NK-92 treated with Interleukin-12 subunit alpha and Interleukin-12 subunit beta, amount 100 ng/mL, for 24 hours (cell line): ENCODE measurements at regions not wholly inside any gene's neighbourhood (a gene's known extent, or its start where the extent isn't known, plus 50 kb on each side); places are given as distances from the start of the nearest gene placed in this dataset.

ENCODE experiments used
- DNase-seq: peaks from one replicate; lab custom pipeline; 2025; lab: John Stamatoyannopoulos, UW

DNA sequence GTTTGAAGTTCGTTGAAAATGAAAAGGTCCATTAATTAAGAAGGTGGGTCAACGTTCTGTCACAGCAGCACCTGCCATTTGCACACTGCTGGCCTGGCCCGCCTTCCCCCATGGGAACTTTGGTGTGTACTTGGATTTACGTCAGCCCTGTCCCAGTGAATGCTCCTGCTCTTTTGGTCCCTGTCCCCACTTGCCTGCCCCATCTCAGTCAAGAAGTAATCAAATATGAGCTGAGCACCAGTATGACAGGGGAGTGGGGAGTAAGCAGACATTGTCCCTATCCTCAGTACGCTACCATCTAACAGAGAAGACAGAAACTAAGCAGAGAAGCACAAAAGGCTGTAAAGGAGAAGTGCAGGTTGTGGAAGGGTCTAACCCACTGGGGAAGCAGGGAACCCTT lies 65.1 kb downstream of the SLC4A3 start:
- DNase-seq: no peak

- DNase-seq: no peak
Measured at GRCh38 chr2:219695145-219695709, 67.8 kb downstream of the SLC4A3 start.

DNA sequence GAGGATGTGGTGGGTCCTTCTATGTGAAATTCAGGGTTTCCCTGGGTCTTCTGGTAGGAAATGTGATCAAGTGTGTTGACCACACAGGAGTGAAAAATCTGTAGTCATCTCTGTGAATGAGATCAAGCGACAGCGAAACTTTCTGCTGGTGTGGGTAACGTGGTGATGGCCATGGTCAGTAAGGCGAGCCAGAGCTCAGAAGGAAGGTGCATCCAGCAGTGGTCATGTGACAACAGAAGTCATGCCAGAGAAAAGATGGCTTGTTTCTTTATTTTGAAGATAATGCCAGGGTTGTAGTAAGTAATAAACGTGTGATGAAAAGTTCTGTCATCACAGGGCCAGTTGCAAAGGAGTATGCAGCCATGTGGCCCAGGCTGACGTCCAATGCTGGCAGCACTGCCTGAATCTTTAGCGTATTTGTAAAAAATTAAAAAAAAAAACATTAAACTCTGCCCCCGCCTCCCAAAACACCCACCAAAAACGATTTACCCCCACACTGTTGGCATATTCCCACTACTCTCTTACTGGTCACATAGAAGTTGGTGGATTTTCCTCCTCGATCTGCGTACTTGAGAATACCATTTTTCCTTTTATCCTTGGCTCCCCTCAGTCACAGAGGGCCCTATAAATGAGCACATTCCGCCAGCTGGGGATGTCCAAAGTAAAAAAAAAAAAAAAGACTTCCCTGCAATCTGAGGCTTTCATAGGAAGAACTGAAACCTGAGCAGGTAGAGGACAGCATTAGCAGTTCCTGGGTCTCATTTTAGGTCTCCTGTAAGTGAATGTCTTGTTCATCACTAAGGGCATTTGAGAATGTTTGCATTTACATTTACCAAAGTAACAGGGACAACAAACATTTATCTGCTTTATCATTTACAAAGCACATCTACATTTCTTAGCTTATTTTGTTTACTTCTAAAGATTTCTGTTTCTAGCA lies 70.6 kb downstream of the SLC4A3 start:
- no peak for DNase-seq

DNA sequence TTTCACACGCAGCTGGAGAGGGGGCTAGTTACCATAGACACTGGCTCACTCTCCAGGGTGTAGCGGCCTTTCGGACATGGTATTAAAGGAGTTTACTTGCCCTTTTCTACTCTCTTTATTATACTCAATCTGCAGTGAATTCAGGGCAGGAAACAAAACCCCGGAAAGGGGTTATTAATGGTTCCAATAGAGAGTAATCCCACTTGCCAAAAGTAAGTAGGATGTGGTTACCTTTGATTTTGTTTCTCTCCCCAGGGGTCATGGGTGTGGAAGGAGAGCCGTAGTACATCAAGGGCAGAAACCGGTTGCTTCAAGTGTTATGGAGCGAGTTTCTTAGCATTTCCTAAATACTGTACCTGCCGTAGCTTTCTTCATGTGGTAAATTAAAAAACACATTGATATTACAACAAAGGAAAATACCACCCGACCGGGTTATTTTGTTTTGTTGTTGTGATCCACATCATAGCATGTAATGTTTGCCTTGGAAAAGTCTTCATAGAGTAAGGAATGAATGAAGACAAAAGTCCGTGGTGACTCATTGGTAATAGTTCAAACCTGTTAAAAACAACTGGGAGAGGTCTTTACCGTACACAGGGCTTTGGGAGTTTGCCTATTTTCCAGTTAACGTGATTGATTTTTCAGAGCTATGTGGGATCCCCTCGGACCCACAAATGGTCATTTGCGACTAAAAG lies 71.5 kb downstream of the SLC4A3 start:
- no peak for DNase-seq

DNA sequence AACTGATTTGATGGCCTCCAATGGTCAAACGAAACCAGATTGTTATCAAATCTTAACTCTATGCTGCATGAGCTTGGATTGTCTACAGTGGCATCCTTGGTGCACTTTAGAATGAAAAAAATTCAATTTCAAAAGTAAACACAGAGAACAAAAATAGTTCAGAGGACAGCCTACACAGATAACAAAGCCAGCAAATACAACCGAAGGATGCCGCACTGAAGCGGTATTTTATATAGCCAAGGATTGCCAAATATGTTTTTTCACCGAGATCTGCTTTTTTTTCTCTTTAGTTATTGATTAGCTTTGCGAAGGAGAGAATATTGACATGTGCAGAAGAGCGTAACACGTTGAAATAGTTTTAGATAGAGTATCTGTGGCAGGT lies 72.0 kb downstream of the SLC4A3 start:
- no peak for DNase-seq

- no peak for DNase-seq
Measured at GRCh38 chr2:219701847-219702634, 74.6 kb downstream of the SLC4A3 start.

GRCh38 chr2:219702796-219703545 lies 75.5 kb downstream of the SLC4A3 start:
- no peak for DNase-seq

GRCh38 chr2:219704878-219705277 lies 77.4 kb downstream of the SLC4A3 start:
- DNase-seq: no peak

GRCh38 chr2:219706823-219707281 lies 79.4 kb downstream of the SLC4A3 start:
- no peak for DNase-seq

DNA sequence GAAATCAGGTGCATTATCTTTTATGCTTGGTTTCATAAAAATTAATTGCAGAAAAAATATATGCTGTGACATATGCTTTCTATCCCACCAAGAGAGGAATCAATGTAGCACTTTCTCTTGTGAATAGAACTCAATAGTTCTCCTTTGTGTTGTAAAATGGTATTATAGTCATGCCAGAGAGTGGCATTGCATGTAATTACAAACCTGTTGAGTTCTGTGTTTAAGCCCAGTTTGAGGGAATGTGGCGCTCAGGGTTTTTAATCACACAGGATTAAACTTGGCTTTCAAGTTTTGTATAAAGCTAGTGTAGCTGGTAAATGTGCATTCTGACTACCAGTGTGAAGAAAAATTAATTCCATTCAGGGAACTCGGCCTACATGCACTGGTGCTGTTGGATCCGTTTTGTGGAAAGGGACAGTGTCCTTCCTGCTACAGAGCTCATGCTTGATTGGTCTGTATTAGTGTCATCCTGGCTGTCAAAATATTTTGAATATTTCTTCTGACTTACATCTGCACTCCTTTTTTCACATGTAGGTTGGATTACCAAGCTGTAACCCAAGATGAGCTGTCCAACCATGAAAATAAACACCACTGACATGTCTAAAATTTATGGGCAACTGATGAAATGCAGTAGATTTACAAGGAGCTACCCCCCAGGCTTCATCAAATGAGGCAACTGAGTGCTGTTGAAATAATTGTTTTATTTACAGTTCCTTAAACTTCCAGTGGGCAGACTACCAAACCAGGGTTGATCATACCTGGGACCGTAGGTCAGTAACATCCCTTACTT lies 80.3 kb downstream of the SLC4A3 start:
- DNase-seq: no peak

DNA sequence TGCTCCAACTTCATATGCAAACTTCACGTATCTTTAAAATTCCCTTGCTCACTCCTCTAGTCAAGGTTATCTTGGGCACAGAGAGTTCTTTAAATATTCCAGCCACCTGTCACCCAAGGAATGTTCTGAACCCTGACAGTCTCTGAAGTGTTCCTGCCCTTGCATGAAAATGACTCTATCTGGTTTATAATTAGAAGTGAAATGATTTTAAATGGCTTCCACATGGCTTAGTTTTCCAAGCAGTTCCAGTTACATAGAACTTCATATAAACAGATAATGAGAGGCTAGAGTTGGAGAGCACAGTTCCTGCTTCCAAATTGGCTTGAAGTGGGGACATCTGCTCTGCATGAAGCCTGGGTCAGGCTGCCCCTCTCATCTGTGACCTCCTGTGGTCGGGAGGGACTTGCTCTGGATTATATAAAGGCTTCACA lies 81.9 kb downstream of the SLC4A3 start:
- no peak for DNase-seq

DNA sequence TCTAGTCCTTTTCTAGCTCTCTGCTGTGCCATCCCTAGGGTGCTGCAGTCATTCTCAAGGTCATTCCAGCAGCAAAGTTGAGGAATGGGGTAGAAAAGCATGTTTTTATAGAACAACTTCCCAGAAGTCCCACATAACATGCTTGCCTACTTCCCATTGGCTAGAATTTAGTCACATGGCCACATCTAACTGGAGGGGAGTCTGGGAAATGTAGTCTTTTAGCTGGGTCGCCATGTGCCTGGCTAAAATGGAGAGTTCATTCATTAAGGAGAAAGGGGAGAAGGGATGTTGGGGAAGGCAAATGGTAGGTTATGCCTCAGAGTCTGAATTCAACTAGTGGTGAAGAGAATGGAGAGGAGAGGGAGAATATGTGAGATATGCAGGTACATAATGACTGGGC lies 85.7 kb downstream of the SLC4A3 start:
- DNase-seq: no peak

- DNase-seq: no peak
Measured at GRCh38 chr2:219714681-219715400, 87.4 kb downstream of the SLC4A3 start.

GRCh38 chr2:219718066-219718465 lies 90.6 kb downstream of the SLC4A3 start:
- no peak for DNase-seq

DNA sequence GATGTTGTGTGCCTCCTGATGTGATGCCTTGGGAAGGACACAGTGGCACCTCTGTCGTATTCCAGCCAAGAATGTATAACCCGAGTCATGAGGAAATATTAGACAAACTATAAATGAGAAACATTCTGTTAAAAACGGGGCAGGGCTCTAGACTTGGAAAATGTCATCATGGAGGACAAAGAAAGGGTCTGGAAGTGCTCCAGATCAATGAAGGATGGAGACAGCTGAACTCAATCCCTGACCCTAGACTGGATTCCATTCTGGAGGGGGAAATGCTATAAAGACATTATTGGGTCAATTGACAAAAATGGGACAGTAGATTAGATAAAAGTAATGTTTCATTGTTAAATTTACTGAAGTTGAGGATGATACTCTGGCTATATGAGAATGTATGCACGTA lies 92.1 kb downstream of the SLC4A3 start:
- no peak for DNase-seq

- no peak for DNase-seq
Measured at GRCh38 chr2:219720956-219721355, 93.5 kb downstream of the SLC4A3 start.

- DNase-seq: no peak
Measured at GRCh38 chr2:219722276-219722879, 94.9 kb downstream of the SLC4A3 start.

- no peak for DNase-seq
Measured at GRCh38 chr2:219723311-219723710, 95.9 kb downstream of the SLC4A3 start.

DNA sequence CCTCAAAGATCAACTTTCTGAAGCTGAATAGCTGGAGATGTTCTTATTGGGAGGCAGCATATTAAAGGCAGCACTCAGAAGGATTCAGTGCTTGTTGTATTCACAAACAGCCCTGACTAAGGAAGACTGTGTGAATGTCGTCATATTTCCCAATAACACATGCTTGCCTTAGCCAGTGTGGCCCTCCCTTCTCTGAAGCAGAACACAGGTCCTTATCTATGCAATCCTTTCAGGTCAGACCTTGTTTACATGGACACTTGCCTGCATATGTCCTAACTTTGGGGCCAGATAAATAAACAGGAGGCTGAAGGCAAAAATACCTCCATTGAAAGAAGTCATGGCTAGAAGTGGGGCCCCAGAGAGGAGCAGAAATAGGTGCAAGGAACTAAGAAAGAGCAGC lies 97.2 kb downstream of the SLC4A3 start:
- no peak for DNase-seq
